K562 (cell line): ENCODE measurements at regions not wholly inside any gene's neighbourhood (a gene's known extent, or its start where the extent isn't known, plus 50 kb on each side); places are given as distances from the start of the nearest gene placed in this dataset.
A peak's percentile ranks its signal among the peaks of the same experiment; 100 is the strongest.

ENCODE experiments used
- FUS ChIP-seq: fragments of 200-400 bp; formaldehyde crosslinking; optimal IDR thresholded peaks from 2 replicates; pipeline ENCODE3; 2017; ENCODE audit warnings: low read depth, low read length
- JUND ChIP-seq, 2 experiments: IDR thresholded peaks; 2 replicates in 1 of 2; 3 replicates in 1 of 2; pipeline ENCODE4 v1.6.1; 2011; ENCODE audit warnings: borderline replicate concordance in 2 of 2, low read depth in 2 of 2, low read length in 2 of 2, improper control_type of control experiment in 1 of 2, missing biosample characterization in 1 of 2, missing genetic modification characterization in 1 of 2, missing genetic modification reagents in 1 of 2
- TEAD4 ChIP-seq, 2 experiments: sonication (generic) in 1 of 2; formaldehyde crosslinking in 1 of 2; IDR thresholded peaks; 2 replicates each; pipeline versions ENCODE4 v1.6.1 to v1.8.0; 2012 to 2022; ENCODE audit warnings: borderline replicate concordance in 1 of 2, inconsistent platforms in 1 of 2, low read length in 1 of 2, mild to moderate bottlenecking in 1 of 2, missing genetic modification reagents in 1 of 2
- XRCC5 ChIP-seq: fragments of 200-400 bp; formaldehyde crosslinking; IDR thresholded peaks from 2 replicates; pipeline ENCODE4 v1.6.1; 2017; ENCODE audit warnings: low read depth, mild to moderate bottlenecking, low read length
- TF ChIP-seq, protein P1 (sequence below): fragments of 200-800 bp; sonication (Bioruptor generic); IDR thresholded peaks from 2 replicates; pipeline ENCODE4 v1.6.1; 2016; ENCODE audit warnings: missing genetic modification characterization, missing compliant biosample characterization
- TF ChIP-seq, protein P2 (sequence below): sonication (generic); IDR thresholded peaks from 2 replicates; pipeline ENCODE4 v1.6.1; 2016
- TF ChIP-seq, protein P3 (sequence below): sonication (generic); formaldehyde crosslinking; IDR thresholded peaks from 2 replicates; pipeline ENCODE4 v1.8.0; 2022; ENCODE audit warnings: mild to moderate bottlenecking, missing genetic modification reagents
- TF ChIP-seq, protein P4 (sequence below): IDR thresholded peaks from 2 replicates; pipeline ENCODE4 v1.6.1; 2011; ENCODE audit warnings: borderline replicate concordance, low read depth, mild to moderate bottlenecking, moderate library complexity, low read length; ENCODE audit not compliant: insufficient read depth, poor library complexity, severe bottlenecking
- TF ChIP-seq, protein P5 (sequence below): fragments of 250-450 bp; sonication (Bioruptor Pico); IDR thresholded peaks from 2 replicates; pipeline ENCODE4 v1.4.0; 2020; ENCODE audit warnings: mild to moderate bottlenecking
- TF ChIP-seq, protein P6 (sequence below): fragments of 450-650 bp; IDR thresholded peaks from 2 replicates; pipeline ENCODE4 v1.6.1; 2016
- TF ChIP-seq, protein P7 (sequence below): fragments of 450-650 bp; formaldehyde crosslinking; IDR thresholded peaks from 2 replicates; pipeline ENCODE4 v1.4.0; 2020; ENCODE audit warnings: mild to moderate bottlenecking, moderate library complexity

DNA sequence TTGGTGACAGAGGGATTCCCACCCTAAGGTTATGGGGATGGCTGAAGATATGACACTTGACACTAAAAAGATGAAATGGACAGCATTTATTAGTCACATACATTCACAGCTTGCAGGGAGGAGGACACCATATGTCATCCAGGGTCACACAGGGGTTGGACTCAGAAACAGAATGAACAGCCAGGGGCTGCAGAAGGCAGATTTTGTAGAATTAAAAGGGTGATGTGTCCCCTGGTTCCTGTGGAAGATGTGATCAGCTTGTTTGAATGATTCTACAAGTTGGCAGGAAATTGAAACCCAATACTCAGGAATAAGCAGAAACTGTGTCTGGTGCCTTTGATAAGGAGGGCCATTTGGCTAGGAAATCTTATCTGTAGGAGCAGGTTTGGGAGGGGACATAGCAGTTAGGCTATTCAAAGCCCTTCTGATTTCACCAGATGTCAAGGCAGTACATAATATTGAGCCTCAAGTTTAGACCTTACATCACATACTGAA, 102.3 kb upstream of the GRIN3A start (continued):
- TF ChIP-seq, protein P1, sequence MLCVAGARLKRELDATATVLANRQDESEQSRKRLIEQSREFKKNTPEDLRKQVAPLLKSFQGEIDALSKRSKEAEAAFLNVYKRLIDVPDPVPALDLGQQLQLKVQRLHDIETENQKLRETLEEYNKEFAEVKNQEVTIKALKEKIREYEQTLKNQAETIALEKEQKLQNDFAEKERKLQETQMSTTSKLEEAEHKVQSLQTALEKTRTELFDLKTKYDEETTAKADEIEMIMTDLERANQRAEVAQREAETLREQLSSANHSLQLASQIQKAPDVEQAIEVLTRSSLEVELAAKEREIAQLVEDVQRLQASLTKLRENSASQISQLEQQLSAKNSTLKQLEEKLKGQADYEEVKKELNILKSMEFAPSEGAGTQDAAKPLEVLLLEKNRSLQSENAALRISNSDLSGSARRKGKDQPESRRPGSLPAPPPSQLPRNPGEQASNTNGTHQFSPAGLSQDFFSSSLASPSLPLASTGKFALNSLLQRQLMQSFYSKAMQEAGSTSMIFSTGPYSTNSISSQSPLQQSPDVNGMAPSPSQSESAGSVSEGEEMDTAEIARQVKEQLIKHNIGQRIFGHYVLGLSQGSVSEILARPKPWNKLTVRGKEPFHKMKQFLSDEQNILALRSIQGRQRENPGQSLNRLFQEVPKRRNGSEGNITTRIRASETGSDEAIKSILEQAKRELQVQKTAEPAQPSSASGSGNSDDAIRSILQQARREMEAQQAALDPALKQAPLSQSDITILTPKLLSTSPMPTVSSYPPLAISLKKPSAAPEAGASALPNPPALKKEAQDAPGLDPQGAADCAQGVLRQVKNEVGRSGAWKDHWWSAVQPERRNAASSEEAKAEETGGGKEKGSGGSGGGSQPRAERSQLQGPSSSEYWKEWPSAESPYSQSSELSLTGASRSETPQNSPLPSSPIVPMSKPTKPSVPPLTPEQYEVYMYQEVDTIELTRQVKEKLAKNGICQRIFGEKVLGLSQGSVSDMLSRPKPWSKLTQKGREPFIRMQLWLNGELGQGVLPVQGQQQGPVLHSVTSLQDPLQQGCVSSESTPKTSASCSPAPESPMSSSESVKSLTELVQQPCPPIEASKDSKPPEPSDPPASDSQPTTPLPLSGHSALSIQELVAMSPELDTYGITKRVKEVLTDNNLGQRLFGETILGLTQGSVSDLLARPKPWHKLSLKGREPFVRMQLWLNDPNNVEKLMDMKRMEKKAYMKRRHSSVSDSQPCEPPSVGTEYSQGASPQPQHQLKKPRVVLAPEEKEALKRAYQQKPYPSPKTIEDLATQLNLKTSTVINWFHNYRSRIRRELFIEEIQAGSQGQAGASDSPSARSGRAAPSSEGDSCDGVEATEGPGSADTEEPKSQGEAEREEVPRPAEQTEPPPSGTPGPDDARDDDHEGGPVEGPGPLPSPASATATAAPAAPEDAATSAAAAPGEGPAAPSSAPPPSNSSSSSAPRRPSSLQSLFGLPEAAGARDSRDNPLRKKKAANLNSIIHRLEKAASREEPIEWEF = peak; percentile 95
- TF ChIP-seq, protein P2, sequence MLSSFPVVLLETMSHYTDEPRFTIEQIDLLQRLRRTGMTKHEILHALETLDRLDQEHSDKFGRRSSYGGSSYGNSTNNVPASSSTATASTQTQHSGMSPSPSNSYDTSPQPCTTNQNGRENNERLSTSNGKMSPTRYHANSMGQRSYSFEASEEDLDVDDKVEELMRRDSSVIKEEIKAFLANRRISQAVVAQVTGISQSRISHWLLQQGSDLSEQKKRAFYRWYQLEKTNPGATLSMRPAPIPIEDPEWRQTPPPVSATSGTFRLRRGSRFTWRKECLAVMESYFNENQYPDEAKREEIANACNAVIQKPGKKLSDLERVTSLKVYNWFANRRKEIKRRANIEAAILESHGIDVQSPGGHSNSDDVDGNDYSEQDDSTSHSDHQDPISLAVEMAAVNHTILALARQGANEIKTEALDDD = peak; percentile 69; the same call in 1 of the 2 replicates
- TF ChIP-seq, protein P3, sequence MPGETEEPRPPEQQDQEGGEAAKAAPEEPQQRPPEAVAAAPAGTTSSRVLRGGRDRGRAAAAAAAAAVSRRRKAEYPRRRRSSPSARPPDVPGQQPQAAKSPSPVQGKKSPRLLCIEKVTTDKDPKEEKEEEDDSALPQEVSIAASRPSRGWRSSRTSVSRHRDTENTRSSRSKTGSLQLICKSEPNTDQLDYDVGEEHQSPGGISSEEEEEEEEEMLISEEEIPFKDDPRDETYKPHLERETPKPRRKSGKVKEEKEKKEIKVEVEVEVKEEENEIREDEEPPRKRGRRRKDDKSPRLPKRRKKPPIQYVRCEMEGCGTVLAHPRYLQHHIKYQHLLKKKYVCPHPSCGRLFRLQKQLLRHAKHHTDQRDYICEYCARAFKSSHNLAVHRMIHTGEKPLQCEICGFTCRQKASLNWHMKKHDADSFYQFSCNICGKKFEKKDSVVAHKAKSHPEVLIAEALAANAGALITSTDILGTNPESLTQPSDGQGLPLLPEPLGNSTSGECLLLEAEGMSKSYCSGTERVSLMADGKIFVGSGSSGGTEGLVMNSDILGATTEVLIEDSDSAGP (CRISPR knock-in tag) = no peak
- TF ChIP-seq FUS (no peak), TEAD4 (IDR thresholded peaks at IDR 0.05; ENCODE audit: low read length) (peak; percentile 100), TEAD4 (CRISPR knock-in tag; IDR thresholded peaks at IDR 0.05; ENCODE audit: borderline replicate concordance) (no peak), JUND (IDR thresholded peaks at IDR 0.05; ENCODE audit: borderline replicate concordance, low read depth, low read length) (peak; percentile 83), JUND (tag; IDR thresholded peaks at IDR 0.05; ENCODE audit: borderline replicate concordance, low read depth, low read length) (peak; percentile 79; the same call in 2 of the 3 replicates), XRCC5 (no peak)
- TF ChIP-seq, protein P4, sequence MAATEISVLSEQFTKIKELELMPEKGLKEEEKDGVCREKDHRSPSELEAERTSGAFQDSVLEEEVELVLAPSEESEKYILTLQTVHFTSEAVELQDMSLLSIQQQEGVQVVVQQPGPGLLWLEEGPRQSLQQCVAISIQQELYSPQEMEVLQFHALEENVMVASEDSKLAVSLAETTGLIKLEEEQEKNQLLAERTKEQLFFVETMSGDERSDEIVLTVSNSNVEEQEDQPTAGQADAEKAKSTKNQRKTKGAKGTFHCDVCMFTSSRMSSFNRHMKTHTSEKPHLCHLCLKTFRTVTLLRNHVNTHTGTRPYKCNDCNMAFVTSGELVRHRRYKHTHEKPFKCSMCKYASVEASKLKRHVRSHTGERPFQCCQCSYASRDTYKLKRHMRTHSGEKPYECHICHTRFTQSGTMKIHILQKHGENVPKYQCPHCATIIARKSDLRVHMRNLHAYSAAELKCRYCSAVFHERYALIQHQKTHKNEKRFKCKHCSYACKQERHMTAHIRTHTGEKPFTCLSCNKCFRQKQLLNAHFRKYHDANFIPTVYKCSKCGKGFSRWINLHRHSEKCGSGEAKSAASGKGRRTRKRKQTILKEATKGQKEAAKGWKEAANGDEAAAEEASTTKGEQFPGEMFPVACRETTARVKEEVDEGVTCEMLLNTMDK = no peak
- TF ChIP-seq, protein P5, sequence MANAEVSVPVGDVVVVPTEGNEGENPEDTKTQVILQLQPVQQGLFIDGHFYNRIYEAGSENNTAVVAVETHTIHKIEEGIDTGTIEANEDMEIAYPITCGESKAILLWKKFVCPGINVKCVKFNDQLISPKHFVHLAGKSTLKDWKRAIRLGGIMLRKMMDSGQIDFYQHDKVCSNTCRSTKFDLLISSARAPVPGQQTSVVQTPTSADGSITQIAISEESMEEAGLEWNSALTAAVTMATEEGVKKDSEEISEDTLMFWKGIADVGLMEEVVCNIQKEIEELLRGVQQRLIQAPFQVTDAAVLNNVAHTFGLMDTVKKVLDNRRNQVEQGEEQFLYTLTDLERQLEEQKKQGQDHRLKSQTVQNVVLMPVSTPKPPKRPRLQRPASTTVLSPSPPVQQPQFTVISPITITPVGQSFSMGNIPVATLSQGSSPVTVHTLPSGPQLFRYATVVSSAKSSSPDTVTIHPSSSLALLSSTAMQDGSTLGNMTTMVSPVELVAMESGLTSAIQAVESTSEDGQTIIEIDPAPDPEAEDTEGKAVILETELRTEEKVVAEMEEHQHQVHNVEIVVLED (CRISPR knock-in tag) = no peak
- TF ChIP-seq, protein P6, sequence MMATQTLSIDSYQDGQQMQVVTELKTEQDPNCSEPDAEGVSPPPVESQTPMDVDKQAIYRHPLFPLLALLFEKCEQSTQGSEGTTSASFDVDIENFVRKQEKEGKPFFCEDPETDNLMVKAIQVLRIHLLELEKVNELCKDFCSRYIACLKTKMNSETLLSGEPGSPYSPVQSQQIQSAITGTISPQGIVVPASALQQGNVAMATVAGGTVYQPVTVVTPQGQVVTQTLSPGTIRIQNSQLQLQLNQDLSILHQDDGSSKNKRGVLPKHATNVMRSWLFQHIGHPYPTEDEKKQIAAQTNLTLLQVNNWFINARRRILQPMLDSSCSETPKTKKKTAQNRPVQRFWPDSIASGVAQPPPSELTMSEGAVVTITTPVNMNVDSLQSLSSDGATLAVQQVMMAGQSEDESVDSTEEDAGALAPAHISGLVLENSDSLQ = peak; percentile 65
- TF ChIP-seq, protein P7, sequence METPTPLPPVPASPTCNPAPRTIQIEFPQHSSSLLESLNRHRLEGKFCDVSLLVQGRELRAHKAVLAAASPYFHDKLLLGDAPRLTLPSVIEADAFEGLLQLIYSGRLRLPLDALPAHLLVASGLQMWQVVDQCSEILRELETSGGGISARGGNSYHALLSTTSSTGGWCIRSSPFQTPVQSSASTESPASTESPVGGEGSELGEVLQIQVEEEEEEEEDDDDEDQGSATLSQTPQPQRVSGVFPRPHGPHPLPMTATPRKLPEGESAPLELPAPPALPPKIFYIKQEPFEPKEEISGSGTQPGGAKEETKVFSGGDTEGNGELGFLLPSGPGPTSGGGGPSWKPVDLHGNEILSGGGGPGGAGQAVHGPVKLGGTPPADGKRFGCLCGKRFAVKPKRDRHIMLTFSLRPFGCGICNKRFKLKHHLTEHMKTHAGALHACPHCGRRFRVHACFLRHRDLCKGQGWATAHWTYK = 0 out of 2 replicates have a peak, but pooled peaks have one; percentile 35
